Activated CD8-positive, alpha-beta T cell treated with anti-CD3 and anti-CD28 coated beads for 36 hours (primary cell): ENCODE measurements at regions not wholly inside any gene's neighbourhood (a gene's known extent, or its start where the extent isn't known, plus 50 kb on each side); places are given as distances from the start of the nearest gene placed in this dataset.

Experiments
- ATAC-seq: fragments of 200-7000 bp; cut with Tn5 transposase; one replicate; pipeline ENCODE4 v1.10.0; 2021; ENCODE audit warnings: mild to moderate bottlenecking, moderate library complexity
- CTCF ChIA-PET: fragments of 350-600 bp; sonication (Branson Sonifier 250); formaldehyde crosslinking; loops from one replicate; lab custom pipeline; 2021; ENCODE audit warnings: antibody characterized with exemption; lab: Charles Lee
- POLR2A ChIA-PET: fragments of 350-600 bp; sonication (Branson Sonifier 250); formaldehyde crosslinking; loops from one replicate; lab custom pipeline; 2021; ENCODE audit warnings: antibody characterized with exemption; lab: Charles Lee
- DNase-seq: peaks from one replicate; pipeline ENCODE4 v3.0.0-alpha.2; 2020
- H3K27ac Mint-ChIP-seq: one replicate; pipeline ENCODE4 v1.8.0; 2021; ENCODE audit warnings: mild to moderate bottlenecking, mixed read lengths
- H3K27me3 Mint-ChIP-seq: one replicate; pipeline ENCODE4 v1.8.0; 2021; ENCODE audit warnings: mixed read lengths
- H3K36me3 Mint-ChIP-seq: one replicate; pipeline ENCODE4 v1.8.0; 2021; ENCODE audit warnings: low read depth, mixed read lengths
- H3K4me1 Mint-ChIP-seq: one replicate; pipeline ENCODE4 v1.8.0; 2021; ENCODE audit warnings: low read depth, mixed read lengths
- H3K4me3 Mint-ChIP-seq: one replicate; pipeline ENCODE4 v1.8.0; 2021; ENCODE audit warnings: mild to moderate bottlenecking, moderate library complexity, mixed read lengths
- H3K9me3 Mint-ChIP-seq: one replicate; pipeline ENCODE4 v1.8.0; 2021; ENCODE audit warnings: mixed read lengths
- intact Hi-C: fragments of 100-400 bp; cut with micrococcal nuclease; formaldehyde crosslinking; loops from one replicate; pipeline ENCODE4 v1.10.0; 2022
- TF ChIP-seq, protein P1 (sequence below): fragments of 200-600 bp; IDR thresholded peaks from one replicate; pipeline ENCODE4 v1.8.0; 2022; ENCODE audit warnings: antibody characterized with exemption, mild to moderate bottlenecking

DNA sequence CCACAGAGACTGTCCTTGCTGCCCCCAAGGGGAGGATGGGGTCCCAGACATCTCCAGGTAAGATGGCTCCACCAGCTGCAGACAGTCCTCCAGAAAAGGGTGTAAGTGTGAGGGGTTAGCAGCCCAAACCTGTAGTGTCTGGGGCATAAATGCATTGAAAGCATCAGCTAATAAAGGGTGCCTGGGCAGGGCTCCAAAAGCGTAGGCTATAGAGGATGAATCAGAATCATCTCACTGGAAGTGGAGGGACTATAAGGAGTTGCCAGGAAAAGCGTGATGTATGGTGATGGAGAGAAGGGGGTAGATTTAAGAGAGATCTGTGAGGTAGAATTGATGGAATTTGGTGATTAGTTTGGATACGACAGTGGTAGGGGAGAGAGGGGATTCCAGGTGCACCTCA, 79.9 kb upstream of the ONECUT1 start:
- peaks cover 18% of the 10 kb centered on the region for H3K27me3 Mint-ChIP-seq
- no peaks in the 10 kb centered on the region for H3K36me3 Mint-ChIP-seq
- intact Hi-C loops, result no loop called here
- DNase-seq (no peak), ATAC-seq (no peak)
- TF ChIP-seq, protein P1, sequence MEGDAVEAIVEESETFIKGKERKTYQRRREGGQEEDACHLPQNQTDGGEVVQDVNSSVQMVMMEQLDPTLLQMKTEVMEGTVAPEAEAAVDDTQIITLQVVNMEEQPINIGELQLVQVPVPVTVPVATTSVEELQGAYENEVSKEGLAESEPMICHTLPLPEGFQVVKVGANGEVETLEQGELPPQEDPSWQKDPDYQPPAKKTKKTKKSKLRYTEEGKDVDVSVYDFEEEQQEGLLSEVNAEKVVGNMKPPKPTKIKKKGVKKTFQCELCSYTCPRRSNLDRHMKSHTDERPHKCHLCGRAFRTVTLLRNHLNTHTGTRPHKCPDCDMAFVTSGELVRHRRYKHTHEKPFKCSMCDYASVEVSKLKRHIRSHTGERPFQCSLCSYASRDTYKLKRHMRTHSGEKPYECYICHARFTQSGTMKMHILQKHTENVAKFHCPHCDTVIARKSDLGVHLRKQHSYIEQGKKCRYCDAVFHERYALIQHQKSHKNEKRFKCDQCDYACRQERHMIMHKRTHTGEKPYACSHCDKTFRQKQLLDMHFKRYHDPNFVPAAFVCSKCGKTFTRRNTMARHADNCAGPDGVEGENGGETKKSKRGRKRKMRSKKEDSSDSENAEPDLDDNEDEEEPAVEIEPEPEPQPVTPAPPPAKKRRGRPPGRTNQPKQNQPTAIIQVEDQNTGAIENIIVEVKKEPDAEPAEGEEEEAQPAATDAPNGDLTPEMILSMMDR, result no peak
- no peaks in the 10 kb centered on the region for H3K4me1 Mint-ChIP-seq
- CTCF ChIA-PET, result no interaction called here
- H3K9me3 Mint-ChIP-seq, result peaks cover 7% of the 10 kb centered on the region
- no peak overlapping the region for H3K27ac Mint-ChIP-seq
- no peak overlapping the region for H3K4me3 Mint-ChIP-seq
- POLR2A ChIA-PET, result interaction anchor here (0.7 kb wide), 1 partner anchor 22 kb away, joined by 4 read pairs; no protein-coding TSS in a partner anchor

DNA sequence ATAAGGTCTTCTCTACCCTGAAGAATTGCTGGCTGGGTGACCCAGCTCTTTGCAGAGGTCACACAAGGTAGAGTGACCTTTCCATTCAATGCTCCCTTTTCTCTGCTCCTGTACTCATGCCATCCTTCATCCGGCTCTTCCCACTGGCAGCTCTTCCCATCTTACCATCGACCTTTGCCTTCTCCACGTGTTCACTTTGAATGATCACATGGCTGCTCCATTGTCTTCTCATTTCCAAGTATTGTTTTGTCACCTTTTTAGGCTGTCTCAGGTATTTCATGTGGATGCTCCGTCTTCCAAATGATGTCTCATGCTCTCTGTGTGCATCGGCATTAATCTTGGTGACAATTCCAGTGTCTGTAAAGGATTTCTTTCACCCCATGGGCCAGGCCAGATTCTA, 76.6 kb upstream of the ONECUT1 start:
- H3K9me3 Mint-ChIP-seq, result peaks cover 9% of the 10 kb centered on the region
- H3K36me3 Mint-ChIP-seq, result no peaks in the 10 kb centered on the region
- no peak overlapping the region for H3K4me3 Mint-ChIP-seq
- DNase-seq (no peak), ATAC-seq (no peak)
- no peaks in the 10 kb centered on the region for H3K4me1 Mint-ChIP-seq
- H3K27me3 Mint-ChIP-seq, result peaks cover 16% of the 10 kb centered on the region
- POLR2A ChIA-PET, result no interaction called here
- TF ChIP-seq, protein P1, result no peak
- H3K27ac Mint-ChIP-seq, result no peak overlapping the region
- CTCF ChIA-PET, result no interaction called here
- intact Hi-C loops, result no loop called here

DNA sequence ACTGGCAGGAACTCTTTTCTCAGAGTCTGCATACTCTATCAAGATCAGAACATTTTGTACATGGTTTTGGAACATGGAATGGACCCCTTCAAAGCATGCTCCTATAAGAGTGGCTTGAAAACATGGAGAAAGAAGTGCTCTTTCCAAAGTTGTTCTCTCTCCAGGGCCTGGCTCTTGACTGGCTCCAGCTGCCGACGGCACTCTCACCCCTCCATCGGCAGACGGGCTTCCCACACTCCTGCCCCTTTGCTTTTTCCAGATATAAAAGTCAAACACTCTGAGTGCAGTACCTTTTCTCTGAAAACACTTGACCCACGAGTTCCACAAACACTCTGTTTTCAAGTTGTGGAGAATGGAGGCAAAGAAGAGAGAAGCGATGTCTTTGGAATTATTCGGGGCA, 72.5 kb upstream of the ONECUT1 start:
- peaks cover 9% of the 10 kb centered on the region for H3K9me3 Mint-ChIP-seq
- H3K36me3 Mint-ChIP-seq, result no peaks in the 10 kb centered on the region
- H3K4me1 Mint-ChIP-seq, result no peaks in the 10 kb centered on the region
- TF ChIP-seq, protein P1, result no peak
- no peak overlapping the region for H3K4me3 Mint-ChIP-seq
- ChIA-PET POLR2A (no interaction called here), CTCF (no interaction called here)
- no peak overlapping the region for H3K27ac Mint-ChIP-seq
- peaks cover 10% of the 10 kb centered on the region for H3K27me3 Mint-ChIP-seq
- no peak for ATAC-seq
- DNase-seq, result no peak
- intact Hi-C loops, result no loop called here

GRCh38 chr15:52858782-52859176, 68.6 kb upstream of the ONECUT1 start:
- H3K4me1 Mint-ChIP-seq, result no peaks in the 10 kb centered on the region
- CTCF ChIA-PET, result no interaction called here
- ATAC-seq (no peak), DNase-seq (no peak)
- no peak overlapping the region for H3K27ac Mint-ChIP-seq
- no peaks in the 10 kb centered on the region for H3K9me3 Mint-ChIP-seq
- intact Hi-C loops, result no loop called here
- TF ChIP-seq, protein P1, result no peak
- H3K36me3 Mint-ChIP-seq, result no peaks in the 10 kb centered on the region
- H3K4me3 Mint-ChIP-seq, result no peak overlapping the region
- POLR2A ChIA-PET, result no interaction called here
- peaks cover 3% of the 10 kb centered on the region for H3K27me3 Mint-ChIP-seq

DNA sequence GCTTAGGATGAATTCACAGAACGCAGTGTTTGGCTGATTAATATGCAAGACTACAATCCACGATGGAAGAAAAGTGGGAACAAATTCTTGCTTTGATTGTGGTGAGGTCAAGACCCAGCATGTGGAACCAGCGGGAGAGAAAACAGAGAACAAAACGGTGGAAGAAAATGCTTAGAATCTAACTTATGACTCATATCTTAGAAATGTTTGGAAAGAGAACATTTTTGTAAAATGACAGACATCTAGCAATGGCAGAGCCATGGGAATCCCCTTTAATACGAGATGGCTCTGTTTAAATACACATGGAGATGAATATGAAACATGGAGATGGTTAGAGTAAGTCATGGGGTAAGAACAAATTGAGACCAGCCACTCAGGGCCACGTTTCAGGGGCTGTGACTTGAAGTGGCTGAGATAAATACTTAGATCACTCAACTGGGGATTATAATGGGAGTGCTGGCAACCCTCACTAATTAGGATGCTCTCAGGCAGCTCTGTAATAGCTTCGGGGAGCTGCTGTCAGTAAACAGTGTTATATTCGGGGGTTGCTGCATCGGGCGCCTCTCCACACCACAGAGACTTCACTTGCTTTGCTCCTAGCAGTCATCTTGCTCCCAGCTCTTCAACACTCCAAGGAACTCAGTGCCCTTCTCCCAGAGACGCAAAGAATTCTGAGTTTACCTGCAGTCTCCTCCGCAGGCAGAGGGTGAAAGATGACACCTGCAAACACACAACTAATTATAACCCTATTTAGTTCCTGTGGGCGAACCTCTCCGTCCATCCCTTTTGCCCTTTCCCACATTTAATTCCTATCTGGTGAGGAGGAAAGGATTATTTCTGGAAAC, 68.0 kb upstream of the ONECUT1 start:
- Mint-ChIP-seq H3K27me3 (peaks cover 3% of the 10 kb centered on the region), H3K36me3 (no peaks in the 10 kb centered on the region), H3K4me3 (no peak overlapping the region), H3K9me3 (no peaks in the 10 kb centered on the region), H3K4me1 (no peaks in the 10 kb centered on the region), H3K27ac (no peak overlapping the region)
- ATAC-seq, result no peak
- no peak for DNase-seq
- TF ChIP-seq, protein P1, result no peak
- CTCF ChIA-PET, result no interaction called here
- intact Hi-C loops, result no loop called here
- POLR2A ChIA-PET, result no interaction called here
